ENCODE measurements at regions not wholly inside any gene's neighbourhood (a gene's known extent, or its start where the extent isn't known, plus 50 kb on each side); places are given as distances from the start of the nearest gene placed in this dataset.
"Not testable (repeated sequence)": the region's sequence is repeated elsewhere in the genome, so short reads cannot be mapped to it uniquely, and the experiment has no call there.

DNA sequence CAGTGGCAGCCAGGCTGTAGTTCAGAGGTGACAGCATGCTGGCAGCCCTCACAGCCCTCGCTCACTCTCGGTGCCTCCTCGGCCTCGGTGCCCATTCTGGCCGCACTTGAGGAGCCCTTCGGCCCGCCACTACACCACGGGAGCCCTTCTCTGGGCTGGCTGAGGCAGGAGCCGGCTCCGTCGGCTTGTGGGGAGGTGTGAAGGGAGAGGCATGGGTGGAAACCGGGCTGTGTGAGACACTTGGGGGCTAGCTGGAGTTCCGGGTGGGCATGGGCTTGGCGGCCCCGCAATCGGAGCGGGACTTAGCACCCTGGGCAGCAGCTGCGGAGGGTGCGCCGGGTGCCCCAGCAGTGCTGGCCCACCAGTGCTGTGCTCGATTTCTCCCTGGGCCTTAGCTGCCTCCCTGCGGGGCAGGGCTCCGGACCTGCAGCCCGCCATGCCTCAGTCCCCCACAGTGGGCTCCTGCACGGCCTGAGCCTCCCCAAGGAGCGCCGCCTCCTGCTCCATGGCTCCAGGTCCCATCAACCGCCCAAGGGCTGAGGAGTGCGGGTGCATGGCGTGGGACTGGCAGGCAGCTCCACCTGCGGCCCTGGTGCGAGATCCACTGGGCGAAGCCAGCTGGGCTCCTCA is 396.8 kb downstream of the FAM72C start:
- DNase-seq: no peak

DNA sequence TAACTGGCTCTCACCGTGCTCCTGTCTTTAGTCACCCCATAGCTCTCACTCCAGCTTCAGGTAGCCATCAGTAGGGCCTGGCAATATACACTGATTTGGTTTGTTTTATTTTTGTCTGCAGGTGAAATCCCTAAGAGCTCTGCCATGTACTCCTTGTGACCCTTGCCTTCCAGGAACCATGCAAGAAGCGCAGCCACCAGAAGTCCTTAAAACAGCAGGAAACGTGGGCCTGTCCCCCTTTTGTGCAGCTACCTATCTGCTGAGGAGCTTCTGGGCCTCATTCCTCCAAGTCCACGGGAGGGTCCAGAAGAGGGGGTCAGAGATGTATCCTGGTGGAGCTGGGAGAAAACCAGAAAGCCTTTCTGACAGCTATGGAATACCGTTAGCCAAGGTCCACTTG is 399.1 kb downstream of the FAM72C start:
- not testable (repeated sequence) for DNase-seq

DNA sequence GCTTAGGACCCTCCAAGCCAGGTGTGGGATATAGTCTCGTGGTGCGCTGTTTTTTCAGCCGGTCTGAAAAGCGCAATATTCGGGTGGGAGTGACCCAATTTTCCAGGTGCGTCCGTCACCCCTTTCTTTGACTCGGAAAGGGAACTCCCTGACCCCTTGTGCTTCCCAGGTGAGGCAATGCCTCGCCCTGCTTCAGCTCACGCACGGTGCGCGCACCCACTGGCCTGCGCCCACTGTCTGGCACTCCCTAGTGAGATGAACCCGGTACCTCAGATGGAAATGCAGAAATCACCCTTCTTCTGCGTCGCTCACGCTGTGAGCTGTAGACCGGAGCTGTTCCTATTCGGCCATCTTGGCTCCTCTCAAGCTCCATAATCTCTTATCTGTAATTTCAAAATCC is 408.0 kb downstream of the FAM72C start:
- not testable (repeated sequence) for DNase-seq

DNA sequence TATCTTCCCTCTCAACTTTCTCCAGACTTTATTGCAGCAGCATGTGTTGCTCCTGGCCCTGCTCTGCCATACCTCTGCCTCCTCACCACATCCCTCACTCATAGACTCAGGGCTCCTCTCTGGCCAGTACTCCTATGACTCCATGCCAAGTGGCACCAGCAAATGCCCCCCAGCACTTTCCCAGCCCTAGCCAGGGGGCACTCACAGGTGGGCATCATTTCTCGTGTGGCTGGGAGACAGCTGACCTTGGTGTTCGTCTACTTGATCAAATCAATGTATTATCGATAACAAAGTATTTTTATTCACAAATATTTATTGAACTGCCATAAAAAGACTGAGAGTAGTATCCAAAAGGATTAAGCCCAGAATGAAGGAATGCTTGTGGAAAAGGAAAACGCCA is 418.2 kb downstream of the FAM72C start:
- DNase-seq: no peak

DNA sequence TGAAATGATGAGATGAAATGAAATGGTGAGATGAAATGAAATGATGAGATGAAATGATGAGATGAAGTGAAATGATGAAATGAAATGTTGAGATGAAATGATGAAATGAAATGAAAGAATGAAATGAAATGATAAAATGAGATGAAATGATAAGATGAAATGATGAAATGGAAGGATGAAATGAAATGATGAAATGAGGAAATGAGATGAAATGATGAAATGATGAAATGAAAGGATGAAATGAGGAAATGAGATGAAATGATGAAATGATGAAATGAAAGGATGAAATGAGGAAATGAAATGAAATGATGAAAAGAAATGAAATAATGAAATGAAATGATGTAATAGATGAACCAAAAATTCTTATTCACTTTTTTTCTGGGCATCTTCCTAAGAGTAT is 467.1 kb downstream of the FAM72C start:
- DNase-seq: not testable (repeated sequence)

DNA sequence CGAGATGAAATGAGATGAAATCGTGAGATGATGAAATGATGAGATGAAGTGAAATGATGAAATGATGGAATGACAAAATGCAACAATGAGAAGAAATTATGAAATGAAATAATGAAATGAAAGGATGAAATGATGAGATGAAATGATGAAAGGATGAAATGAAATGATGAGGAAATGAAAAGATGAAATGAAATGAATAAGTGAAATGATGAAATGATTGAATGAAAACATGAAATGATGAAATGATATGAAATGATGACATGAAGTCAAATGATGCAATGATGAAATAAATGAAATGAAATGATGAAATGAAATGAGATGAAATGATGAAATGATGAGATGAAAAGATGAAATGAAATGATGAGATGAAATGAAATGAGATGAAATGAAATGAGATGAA is 467.7 kb downstream of the FAM72C start:
- DNase-seq: not testable (repeated sequence)

DNA sequence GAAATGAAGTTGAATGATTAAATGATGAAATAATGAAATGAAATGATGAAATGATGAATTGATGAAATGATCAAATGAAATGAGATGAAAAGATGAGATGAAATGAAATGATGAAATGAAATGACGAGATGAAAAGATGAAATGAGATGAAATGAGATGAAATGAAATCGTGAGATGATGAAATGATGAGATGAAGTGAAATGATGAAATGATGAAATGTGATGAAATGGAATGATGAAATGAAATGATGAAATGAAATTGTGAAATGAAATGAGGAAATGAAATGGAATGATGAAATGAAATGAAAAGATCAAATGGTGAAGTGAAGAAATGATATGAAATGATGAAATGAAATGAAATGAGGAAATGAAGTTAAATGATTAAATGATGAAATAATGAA is 468.7 kb downstream of the FAM72C start:
- DNase-seq: not testable (repeated sequence)

DNA sequence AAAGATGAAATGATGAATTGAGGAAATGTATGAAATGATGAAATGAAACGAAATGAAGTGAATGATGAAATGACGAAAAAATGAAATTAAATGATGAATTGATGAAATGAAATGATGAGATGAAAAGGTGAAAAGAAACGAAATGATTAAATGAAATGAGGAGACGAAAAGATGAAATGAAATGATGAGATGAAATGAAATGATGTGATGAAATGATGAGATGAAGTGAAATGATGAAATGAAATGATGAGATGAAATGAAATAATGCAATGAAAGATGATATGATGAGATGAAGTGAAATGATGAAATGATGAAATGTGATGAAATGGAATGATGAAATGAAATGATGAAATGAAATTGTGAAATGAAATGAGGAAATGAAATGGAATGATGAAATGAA is 469.7 kb downstream of the FAM72C start:
- not testable (repeated sequence) for DNase-seq

DNA sequence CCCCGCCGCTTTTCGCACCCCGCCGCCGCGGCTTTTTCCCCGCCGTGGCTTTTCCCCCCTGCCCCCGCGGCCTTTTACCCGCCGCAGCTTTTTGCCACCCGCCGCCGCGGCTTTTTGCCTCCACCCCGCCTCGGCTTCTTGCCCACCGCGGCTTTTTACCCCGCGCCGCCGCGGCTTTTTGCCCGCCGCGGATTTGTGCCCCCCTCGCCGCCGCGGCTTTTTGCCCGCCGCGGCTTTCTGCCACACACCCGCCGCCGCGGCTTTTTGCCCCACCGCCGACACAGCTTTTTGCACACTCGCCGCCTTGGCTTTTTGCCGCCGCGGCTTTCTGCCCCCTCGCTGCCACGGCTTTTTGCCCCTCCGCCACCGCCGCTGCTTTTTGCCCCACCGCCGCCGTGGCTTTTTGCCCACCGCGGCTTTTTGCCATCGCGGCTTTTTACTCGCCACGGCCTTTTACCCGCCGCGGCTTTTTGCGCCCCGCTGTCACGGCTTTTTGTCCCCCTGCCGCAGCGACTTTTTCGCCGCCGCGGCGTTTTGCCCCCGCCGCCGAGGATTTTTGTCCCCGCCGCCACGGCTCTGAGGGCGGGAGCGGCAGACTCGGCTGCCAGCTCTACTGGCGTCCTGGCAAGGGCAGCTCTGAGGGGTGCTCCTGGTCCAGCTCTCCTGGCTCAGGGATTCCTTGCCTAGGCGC is 473.6 kb downstream of the FAM72C start:
- not testable (repeated sequence) for DNase-seq

DNA sequence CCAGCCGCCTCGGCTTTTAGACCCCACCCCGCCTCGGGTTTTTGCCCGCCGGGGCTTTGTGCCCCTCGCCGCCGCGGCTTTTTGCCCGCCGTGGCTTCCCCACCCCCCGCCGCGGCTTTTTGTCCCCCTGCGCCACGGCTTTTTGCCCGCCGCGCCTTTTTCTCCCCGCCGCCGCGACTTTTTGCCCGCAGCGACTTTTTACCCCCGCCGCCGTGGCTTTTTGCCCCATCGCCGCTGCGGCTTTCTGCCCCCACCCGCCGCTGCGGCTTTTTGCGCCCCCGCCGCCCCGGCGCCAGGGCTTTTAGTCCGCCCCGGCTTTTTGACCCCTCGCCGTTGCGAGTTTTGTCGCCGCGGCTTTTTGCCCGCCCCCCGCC is 474.4 kb downstream of the FAM72C start:
- DNase-seq: no peak

DNA sequence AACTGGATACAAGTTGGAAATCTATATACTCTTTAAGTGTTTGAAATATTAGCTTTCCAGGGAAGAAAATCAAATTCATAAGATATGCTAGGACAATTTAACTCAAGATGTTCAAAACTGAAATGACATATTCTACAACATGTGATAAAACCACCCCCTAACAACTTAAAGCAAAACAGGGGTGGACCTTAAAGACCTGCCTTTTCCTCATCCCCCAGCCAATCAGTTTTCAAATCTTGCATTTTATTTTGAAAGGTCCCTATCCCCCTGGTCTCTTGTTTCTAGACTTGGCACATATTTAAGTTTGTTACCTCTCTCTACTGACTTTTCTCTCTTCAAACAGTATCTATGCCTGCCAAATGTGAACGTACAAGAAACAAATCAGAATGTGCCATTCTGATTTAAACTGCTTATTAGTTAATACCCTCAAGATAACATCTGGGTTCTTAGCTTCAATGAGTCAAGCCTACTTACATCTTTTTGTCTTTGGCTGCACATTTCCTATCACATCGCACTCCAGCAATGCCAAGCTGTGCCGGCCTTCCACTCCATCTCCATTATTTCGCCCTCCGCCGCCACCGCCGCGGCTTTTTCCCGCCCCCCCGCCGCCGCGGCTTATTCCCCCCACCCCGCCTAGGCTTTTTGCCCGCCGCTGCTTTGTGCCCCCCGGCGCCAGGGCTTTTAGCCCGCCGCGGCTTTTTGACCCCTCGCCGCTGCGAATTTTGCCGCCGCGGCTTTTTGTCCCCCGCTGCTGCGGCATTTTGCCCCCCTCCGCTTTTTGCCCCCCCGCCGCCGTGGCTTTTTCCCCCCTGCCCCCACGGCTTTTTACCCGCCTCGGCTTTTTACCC is 475.0 kb downstream of the FAM72C start:
- DNase-seq: not testable (repeated sequence)

Measured in DMS153 (cell line).